SK-N-SH (cell line): ENCODE measurements at regions not wholly inside any gene's neighbourhood (a gene's known extent, or its start where the extent isn't known, plus 50 kb on each side); places are given as distances from the start of the nearest gene placed in this dataset.

Experiments
- CTCF ChIA-PET: fragments of 300-600, 350-600 bp; formaldehyde crosslinking; extraction: SDS; loops from one replicate; lab custom pipeline; 2021; lab: Yijun Ruan, JAX
- POLR2A ChIA-PET: fragments of 350-600 bp; sonication (Branson Sonifier 250); formaldehyde crosslinking; extraction: SDS; loops from one replicate; lab custom pipeline; 2020; ENCODE audit warnings: antibody characterized with exemption, inconsistent platforms; lab: Yijun Ruan, JAX
- DNase-seq: peaks from one replicate; pipeline ENCODE4 v3.0.0; 2012
- H2AFZ ChIP-seq: fragments of 200-600 bp; sonication (generic); 2 replicates; pipeline ENCODE4 v1.8.1; 2016; ENCODE audit warnings: antibody characterized with exemption, mild to moderate bottlenecking, low read depth
- H3F3A ChIP-seq: fragments of 200-600 bp; sonication (generic); replicated peaks from 2 replicates; pipeline ENCODE3; 2016; ENCODE audit warnings: antibody characterized with exemption, mild to moderate bottlenecking; ENCODE audit not compliant: insufficient read depth
- H3K27ac ChIP-seq, 2 experiments: fragments of 200-500 bp in 1 of 2; fragments of 200-600 bp in 1 of 2; sonication (Bioruptor generic) in 1 of 2; sonication (generic), shearing (Covaris generic) in 1 of 2; 2 replicates each; pipeline versions ENCODE4 v1.5.1 to v1.6.1; 2014 to 2016; ENCODE audit warnings: low read depth in 2 of 2, inconsistent platforms in 1 of 2, low read length in 1 of 2, mild to moderate bottlenecking in 1 of 2, mixed read lengths in 1 of 2
- H3K27me3 ChIP-seq: fragments of 200-600 bp; sonication (generic), shearing (Covaris generic); 2 replicates; pipeline ENCODE4 v1.6.1; 2016; ENCODE audit warnings: mixed run types; ENCODE audit not compliant: insufficient read depth
- H3K36me3 ChIP-seq, 2 experiments: fragments of 200-500 bp in 1 of 2; fragments of 200-600 bp in 1 of 2; sonication (Bioruptor generic) in 1 of 2; sonication (generic) in 1 of 2; replicated peaks in 1 of 2; 2 replicates each; pipeline versions ENCODE3 to v1.5.1; 2014 to 2016; ENCODE audit warnings: low read length in 1 of 2, mild to moderate bottlenecking in 1 of 2; ENCODE audit not compliant: insufficient read depth in 2 of 2, control insufficient read depth in 1 of 2
- H3K4me1 ChIP-seq, 2 experiments: fragments of 200-500 bp in 1 of 2; fragments of 200-600 bp in 1 of 2; sonication (Bioruptor generic) in 1 of 2; sonication (generic), shearing (Covaris generic) in 1 of 2; 2 replicates each; pipeline versions ENCODE4 v1.5.1 to v1.6.1; 2014 to 2016; ENCODE audit warnings: low read depth in 1 of 2, low read length in 1 of 2, mixed run types in 1 of 2; ENCODE audit not compliant: insufficient read depth in 2 of 2, control insufficient read depth in 1 of 2
- H3K4me2 ChIP-seq: fragments of 200-600 bp; sonication (generic), shearing (Covaris generic); 2 replicates; pipeline ENCODE4 v1.6.1; 2017; ENCODE audit warnings: mixed run types
- H3K4me3 ChIP-seq, 2 experiments: fragments of 200-500 bp in 1 of 2; fragments of 200-600 bp in 1 of 2; sonication (Bioruptor generic) in 1 of 2; sonication (generic), shearing (Covaris generic) in 1 of 2; 2 replicates each; pipeline versions ENCODE4 v1.5.1 to v1.8.1; 2014 to 2016; ENCODE audit warnings: low read depth in 2 of 2, inconsistent platforms in 1 of 2, low read length in 1 of 2, mild to moderate bottlenecking in 1 of 2, mixed read lengths in 1 of 2, moderate library complexity in 1 of 2
- H3K79me2 ChIP-seq: fragments of 200-600 bp; sonication (generic); 2 replicates; pipeline ENCODE4 v1.8.1; 2017; ENCODE audit warnings: mild to moderate bottlenecking; ENCODE audit not compliant: insufficient read depth
- H3K9ac ChIP-seq: fragments of 200-600 bp; sonication (generic); 2 replicates; pipeline ENCODE4 v1.6.1; 2017; ENCODE audit warnings: mixed run types
- H3K9me2 ChIP-seq: fragments of 200-600 bp; sonication (generic); 2 replicates; pipeline ENCODE4 v1.6.1; 2017; ENCODE audit warnings: mixed run types
- H3K9me3 ChIP-seq: fragments of 200-600 bp; sonication (generic); 2 replicates; pipeline ENCODE4 v1.6.1; 2017; ENCODE audit warnings: mixed run types, mild to moderate bottlenecking, moderate library complexity
- H4K20me1 ChIP-seq: fragments of 200-600 bp; sonication (generic); 2 replicates; pipeline ENCODE4 v1.6.1; 2017; ENCODE audit warnings: mild to moderate bottlenecking, mixed run types; ENCODE audit not compliant: insufficient read depth
- CHD2 ChIP-seq: fragments of 150-350 bp; IDR thresholded peaks from 2 replicates; pipeline ENCODE4 v1.6.1; 2018; ENCODE audit warnings: low read length; ENCODE audit not compliant: partially characterized antibody
- ELF1 ChIP-seq: IDR thresholded peaks from 2 replicates; pipeline ENCODE4 v1.4.0; 2012
- EP300 ChIP-seq, 2 experiments: IDR thresholded peaks; 2 replicates each; pipeline versions ENCODE4 v1.4.0 to v1.6.1; 2012; ENCODE audit warnings: borderline replicate concordance in 1 of 2, low read depth in 1 of 2, low read length in 1 of 2
- EZH2phosphoT487 ChIP-seq: fragments of 200-600 bp; sonication (generic); IDR thresholded peaks from 2 replicates; pipeline ENCODE4 v1.6.1; 2017; ENCODE audit warnings: low read depth, mixed run types, mild to moderate bottlenecking, antibody characterized with exemption, moderate library complexity, borderline replicate concordance
- FOXJ3 ChIP-seq: sonication (generic); formaldehyde crosslinking; IDR thresholded peaks from 2 replicates; pipeline ENCODE4 v1.5.1; 2020; ENCODE audit warnings: mild to moderate bottlenecking, missing genetic modification reagents
- FOXM1 ChIP-seq: IDR thresholded peaks from 2 replicates; pipeline ENCODE4 v1.4.0; 2012; ENCODE audit warnings: low read depth, mild to moderate bottlenecking
- JUND ChIP-seq: IDR thresholded peaks from 2 replicates; pipeline ENCODE4 v1.4.0; 2012
- NFIC ChIP-seq: IDR thresholded peaks from 2 replicates; pipeline ENCODE4 v1.4.0; 2012; ENCODE audit warnings: borderline replicate concordance
- NRF1 ChIP-seq: IDR thresholded peaks from 2 replicates; pipeline ENCODE4 v1.6.1; 2012; ENCODE audit warnings: low read depth, mild to moderate bottlenecking, low read length
- POLR2AphosphoS5 ChIP-seq: IDR thresholded peaks from 2 replicates; pipeline ENCODE4 v1.6.1; 2012; ENCODE audit warnings: low read depth, low read length
- RCOR1 ChIP-seq: fragments of 150-350 bp; IDR thresholded peaks from 2 replicates; pipeline ENCODE4 v1.6.1; 2017; ENCODE audit warnings: antibody characterized with exemption, low read length
- RXRA ChIP-seq: IDR thresholded peaks from 2 replicates; pipeline ENCODE4 v1.4.0; 2012; ENCODE audit warnings: low read depth, mild to moderate bottlenecking, borderline replicate concordance
- SMC3 ChIP-seq: IDR thresholded peaks from 2 replicates; pipeline ENCODE4 v1.6.1; 2012; ENCODE audit warnings: low read depth, low read length, improper control_type of control experiment
- TEAD4 ChIP-seq: IDR thresholded peaks from 2 replicates; pipeline ENCODE4 v1.4.0; 2012; ENCODE audit warnings: mild to moderate bottlenecking, borderline replicate concordance; ENCODE audit not compliant: insufficient read depth
- WGBS: methylation state at CpG from one replicate; pipeline ENCODE4 v1.1.6; 2017; ENCODE audit warnings: low lambda C conversion rate; 5-methylcytosine and 5-hydroxymethylcytosine counted together
- TF ChIP-seq, protein P1 (sequence below): IDR thresholded peaks from 2 replicates; pipeline ENCODE4 v1.4.0; 2012; ENCODE audit warnings: low read depth
- TF ChIP-seq, protein P2 (sequence below): IDR thresholded peaks from 2 replicates; pipeline ENCODE4 v1.4.0; 2012; ENCODE audit warnings: low read depth, borderline replicate concordance
- TF ChIP-seq, protein P3 (sequence below): IDR thresholded peaks from 2 replicates; pipeline ENCODE4 v1.6.1; 2012; ENCODE audit warnings: mild to moderate bottlenecking, low read depth, low read length, moderate library complexity
- TF ChIP-seq, protein P4 (sequence below): IDR thresholded peaks from 2 replicates; pipeline ENCODE4 v1.4.0; 2012; ENCODE audit warnings: low read depth, borderline replicate concordance
- TF ChIP-seq, protein P5 (sequence below): fragments of 150-350 bp; IDR thresholded peaks from 2 replicates; pipeline ENCODE4 v1.6.1; 2016; ENCODE audit warnings: mild to moderate bottlenecking, low read depth, low read length

DNA sequence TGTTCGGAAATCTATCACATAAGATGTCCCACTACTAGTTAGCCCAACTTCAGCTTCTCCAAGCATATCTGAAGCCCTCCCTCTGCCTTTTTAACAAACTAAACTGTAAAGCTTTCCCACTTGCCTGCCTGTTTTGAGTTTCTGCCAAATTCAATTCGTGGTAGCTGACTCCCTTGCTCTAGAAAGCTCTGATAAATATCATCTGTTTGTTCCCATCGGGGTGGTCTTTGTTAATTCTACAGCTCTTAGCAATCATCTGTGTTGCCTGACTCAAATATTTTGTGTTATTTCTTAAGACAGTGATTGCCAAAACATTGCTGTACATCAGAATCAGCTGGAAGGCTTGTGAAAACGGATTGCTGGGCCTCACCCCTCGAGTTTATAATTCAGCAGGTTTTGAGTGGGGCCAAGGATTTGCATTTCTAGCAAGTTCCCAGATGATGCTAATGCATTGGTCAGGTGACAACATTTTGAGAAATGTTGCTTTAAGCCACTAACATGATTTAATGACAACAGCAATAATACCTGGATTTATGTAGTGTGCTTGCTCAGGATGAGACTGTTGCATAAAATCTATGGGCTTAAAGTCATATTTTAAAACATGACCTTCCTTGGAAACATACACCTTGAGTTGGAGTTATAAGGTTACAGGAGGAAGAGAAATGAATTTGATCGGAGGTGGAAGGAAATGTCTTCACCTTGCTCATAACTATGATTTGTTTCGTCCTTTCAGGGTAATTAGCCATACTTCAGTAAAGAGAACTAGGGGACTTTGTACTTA, 631.9 kb downstream of the PSAT1 start:
- Histone ChIP-seq H4K20me1 (no peaks in the 10 kb centered on the region), H3K9ac (no peak overlapping the region), H3K27ac (no peak overlapping the region), H3K9me3 (no peaks in the 10 kb centered on the region), H3K27me3 (no peaks in the 10 kb centered on the region), H3K4me1 (peaks cover 0 to 14% of the 10 kb centered on the region in 2 experiments; a peak in 2 of 4 replicates), H3K4me2 (no peak overlapping the region), H3F3A (peaks cover 14% of the 10 kb centered on the region), H3K79me2 (no peaks in the 10 kb centered on the region), H3K9me2 (no peaks in the 10 kb centered on the region), H3K36me3 (no peaks in the 10 kb centered on the region), H2AFZ (no peak overlapping the region), H3K4me3 (no peak overlapping the region)
- CTCF ChIA-PET, result no interaction called here
- no peak for DNase-seq
- POLR2A ChIA-PET, result no interaction called here
- TF ChIP-seq, protein P1, sequence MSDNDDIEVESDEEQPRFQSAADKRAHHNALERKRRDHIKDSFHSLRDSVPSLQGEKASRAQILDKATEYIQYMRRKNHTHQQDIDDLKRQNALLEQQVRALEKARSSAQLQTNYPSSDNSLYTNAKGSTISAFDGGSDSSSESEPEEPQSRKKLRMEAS, result no peak
- TF ChIP-seq POLR2AphosphoS5 (no peak), RCOR1 (no peak), ELF1 (no peak), TEAD4 (no peak), EP300 (IDR thresholded peaks at IDR 0.05; ENCODE audit: borderline replicate concordance in 1 of 2, low read depth in 1 of 2, low read length in 1 of 2) (no peak), NRF1 (no peak), FOXJ3 (CRISPR knock-in tag) (no peak), CHD2 (no peak), JUND (no peak), FOXM1 (no peak), RXRA (no peak), NFIC (no peak), EZH2phosphoT487 (no peak), SMC3 (no peak)
- TF ChIP-seq, protein P2, sequence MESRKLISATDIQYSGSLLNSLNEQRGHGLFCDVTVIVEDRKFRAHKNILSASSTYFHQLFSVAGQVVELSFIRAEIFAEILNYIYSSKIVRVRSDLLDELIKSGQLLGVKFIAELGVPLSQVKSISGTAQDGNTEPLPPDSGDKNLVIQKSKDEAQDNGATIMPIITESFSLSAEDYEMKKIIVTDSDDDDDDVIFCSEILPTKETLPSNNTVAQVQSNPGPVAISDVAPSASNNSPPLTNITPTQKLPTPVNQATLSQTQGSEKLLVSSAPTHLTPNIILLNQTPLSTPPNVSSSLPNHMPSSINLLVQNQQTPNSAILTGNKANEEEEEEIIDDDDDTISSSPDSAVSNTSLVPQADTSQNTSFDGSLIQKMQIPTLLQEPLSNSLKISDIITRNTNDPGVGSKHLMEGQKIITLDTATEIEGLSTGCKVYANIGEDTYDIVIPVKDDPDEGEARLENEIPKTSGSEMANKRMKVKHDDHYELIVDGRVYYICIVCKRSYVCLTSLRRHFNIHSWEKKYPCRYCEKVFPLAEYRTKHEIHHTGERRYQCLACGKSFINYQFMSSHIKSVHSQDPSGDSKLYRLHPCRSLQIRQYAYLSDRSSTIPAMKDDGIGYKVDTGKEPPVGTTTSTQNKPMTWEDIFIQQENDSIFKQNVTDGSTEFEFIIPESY, result no peak
- TF ChIP-seq, protein P3, sequence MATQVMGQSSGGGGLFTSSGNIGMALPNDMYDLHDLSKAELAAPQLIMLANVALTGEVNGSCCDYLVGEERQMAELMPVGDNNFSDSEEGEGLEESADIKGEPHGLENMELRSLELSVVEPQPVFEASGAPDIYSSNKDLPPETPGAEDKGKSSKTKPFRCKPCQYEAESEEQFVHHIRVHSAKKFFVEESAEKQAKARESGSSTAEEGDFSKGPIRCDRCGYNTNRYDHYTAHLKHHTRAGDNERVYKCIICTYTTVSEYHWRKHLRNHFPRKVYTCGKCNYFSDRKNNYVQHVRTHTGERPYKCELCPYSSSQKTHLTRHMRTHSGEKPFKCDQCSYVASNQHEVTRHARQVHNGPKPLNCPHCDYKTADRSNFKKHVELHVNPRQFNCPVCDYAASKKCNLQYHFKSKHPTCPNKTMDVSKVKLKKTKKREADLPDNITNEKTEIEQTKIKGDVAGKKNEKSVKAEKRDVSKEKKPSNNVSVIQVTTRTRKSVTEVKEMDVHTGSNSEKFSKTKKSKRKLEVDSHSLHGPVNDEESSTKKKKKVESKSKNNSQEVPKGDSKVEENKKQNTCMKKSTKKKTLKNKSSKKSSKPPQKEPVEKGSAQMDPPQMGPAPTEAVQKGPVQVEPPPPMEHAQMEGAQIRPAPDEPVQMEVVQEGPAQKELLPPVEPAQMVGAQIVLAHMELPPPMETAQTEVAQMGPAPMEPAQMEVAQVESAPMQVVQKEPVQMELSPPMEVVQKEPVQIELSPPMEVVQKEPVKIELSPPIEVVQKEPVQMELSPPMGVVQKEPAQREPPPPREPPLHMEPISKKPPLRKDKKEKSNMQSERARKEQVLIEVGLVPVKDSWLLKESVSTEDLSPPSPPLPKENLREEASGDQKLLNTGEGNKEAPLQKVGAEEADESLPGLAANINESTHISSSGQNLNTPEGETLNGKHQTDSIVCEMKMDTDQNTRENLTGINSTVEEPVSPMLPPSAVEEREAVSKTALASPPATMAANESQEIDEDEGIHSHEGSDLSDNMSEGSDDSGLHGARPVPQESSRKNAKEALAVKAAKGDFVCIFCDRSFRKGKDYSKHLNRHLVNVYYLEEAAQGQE, result no peak
- TF ChIP-seq, protein P4, sequence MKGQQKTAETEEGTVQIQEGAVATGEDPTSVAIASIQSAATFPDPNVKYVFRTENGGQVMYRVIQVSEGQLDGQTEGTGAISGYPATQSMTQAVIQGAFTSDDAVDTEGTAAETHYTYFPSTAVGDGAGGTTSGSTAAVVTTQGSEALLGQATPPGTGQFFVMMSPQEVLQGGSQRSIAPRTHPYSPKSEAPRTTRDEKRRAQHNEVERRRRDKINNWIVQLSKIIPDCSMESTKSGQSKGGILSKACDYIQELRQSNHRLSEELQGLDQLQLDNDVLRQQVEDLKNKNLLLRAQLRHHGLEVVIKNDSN, result no peak
- TF ChIP-seq, protein P5, sequence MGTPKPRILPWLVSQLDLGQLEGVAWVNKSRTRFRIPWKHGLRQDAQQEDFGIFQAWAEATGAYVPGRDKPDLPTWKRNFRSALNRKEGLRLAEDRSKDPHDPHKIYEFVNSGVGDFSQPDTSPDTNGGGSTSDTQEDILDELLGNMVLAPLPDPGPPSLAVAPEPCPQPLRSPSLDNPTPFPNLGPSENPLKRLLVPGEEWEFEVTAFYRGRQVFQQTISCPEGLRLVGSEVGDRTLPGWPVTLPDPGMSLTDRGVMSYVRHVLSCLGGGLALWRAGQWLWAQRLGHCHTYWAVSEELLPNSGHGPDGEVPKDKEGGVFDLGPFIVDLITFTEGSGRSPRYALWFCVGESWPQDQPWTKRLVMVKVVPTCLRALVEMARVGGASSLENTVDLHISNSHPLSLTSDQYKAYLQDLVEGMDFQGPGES, result no peak
- 72% methylated on average over 7 of the region's 7 CpGs for WGBS
